Parathyroid adenoma (tissue), 2 donors: ENCODE measurements at regions not wholly inside any gene's neighbourhood (a gene's known extent, or its start where the extent isn't known, plus 50 kb on each side); places are given as distances from the start of the nearest gene placed in this dataset.

Experiments used
- H2AFZ ChIP-seq: fragments of 300-600 bp; sonication (generic); one replicate; pipeline ENCODE4 v1.7.0; 2017; ENCODE audit warnings: antibody characterized with exemption, mild to moderate bottlenecking
- H3K27ac ChIP-seq: fragments of 300-600 bp; sonication (generic); one replicate; pipeline ENCODE4 v1.7.0; 2017
- H3K27me3 ChIP-seq: fragments of 300-600 bp; sonication (generic); one replicate; pipeline ENCODE4 v1.7.0; 2017; ENCODE audit warnings: low read length; ENCODE audit not compliant: control insufficient read depth, insufficient read depth
- H3K36me3 ChIP-seq: fragments of 300-600 bp; sonication (generic); one replicate; pipeline ENCODE4 v1.7.0; 2017; ENCODE audit warnings: low read length; ENCODE audit not compliant: control insufficient read depth, insufficient read depth
- H3K4me1 ChIP-seq: fragments of 300-600 bp; sonication (generic); one replicate; pipeline ENCODE4 v1.7.0; 2017; ENCODE audit warnings: control low read depth
- H3K4me2 ChIP-seq: fragments of 300-600 bp; sonication (generic); one replicate; pipeline ENCODE4 v1.7.0; 2017; ENCODE audit warnings: low read length
- H3K4me3 ChIP-seq: fragments of 300-600 bp; sonication (generic); one replicate; pipeline ENCODE4 v1.7.0; 2017; ENCODE audit warnings: low read depth, low read length
- H3K79me2 ChIP-seq: fragments of 300-600 bp; sonication (generic); one replicate; pipeline ENCODE4 v1.7.0; 2017; ENCODE audit warnings: control low read depth
- H3K9ac ChIP-seq: fragments of 300-600 bp; sonication (generic); one replicate; pipeline ENCODE4 v1.7.0; 2017; ENCODE audit warnings: mild to moderate bottlenecking
- H3K9me3 ChIP-seq: fragments of 300-600 bp; sonication (generic); one replicate; pipeline ENCODE4 v1.7.0; 2017; ENCODE audit warnings: low read length; ENCODE audit not compliant: control insufficient read depth
- TF ChIP-seq, protein P1 (sequence below): fragments of 300-600 bp; sonication (generic); IDR thresholded peaks from one replicate; pipeline ENCODE4 v1.7.0; 2017; ENCODE audit warnings: antibody characterized with exemption, mild to moderate bottlenecking
- donor health status: primary hyperparathyroidism.

DNA sequence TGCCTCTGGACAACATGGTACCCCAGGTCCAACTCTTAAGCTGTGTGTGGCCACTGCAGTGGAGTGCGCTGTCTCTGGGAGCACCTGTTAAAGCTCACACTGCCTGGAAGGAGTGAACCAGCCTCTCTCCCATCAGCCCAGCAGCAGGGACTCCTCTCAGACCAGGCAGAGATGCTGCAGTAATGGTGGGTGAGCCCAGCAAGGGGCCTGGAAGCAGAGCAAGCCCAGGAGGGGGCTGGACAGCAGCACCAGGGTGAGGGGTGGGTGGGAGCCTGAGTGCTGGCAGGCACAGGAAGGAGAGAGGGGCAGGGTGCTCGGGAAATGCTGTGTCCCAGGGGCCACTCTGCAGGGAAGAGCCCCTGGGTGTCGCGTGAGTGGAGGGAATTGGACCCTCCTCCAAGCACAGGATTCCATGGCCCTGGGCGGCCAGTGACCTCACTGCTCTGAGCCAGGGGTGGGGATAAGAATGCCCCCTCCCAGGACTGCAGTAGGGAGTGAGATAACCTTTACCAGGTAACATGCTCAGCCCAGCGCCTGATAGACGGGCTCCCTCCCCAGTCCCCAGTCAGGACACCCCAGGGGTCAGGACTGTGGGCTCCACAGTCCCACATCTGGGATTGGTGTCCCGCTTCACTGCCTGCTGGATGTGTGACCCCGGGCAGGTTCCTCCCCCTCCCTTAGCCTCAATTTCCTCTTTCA is 313.1 kb downstream of the MATN1 start:
- H3K27me3 ChIP-seq: peaks cover 4% of the 10 kb centered on the region
- no peak overlapping the region for H3K4me3 ChIP-seq
- H2AFZ ChIP-seq: no peak overlapping the region
- H3K79me2 ChIP-seq: no peaks in the 10 kb centered on the region
- H3K4me2 ChIP-seq: no peak overlapping the region
- H3K36me3 ChIP-seq: no peaks in the 10 kb centered on the region
- TF ChIP-seq, protein P1, sequence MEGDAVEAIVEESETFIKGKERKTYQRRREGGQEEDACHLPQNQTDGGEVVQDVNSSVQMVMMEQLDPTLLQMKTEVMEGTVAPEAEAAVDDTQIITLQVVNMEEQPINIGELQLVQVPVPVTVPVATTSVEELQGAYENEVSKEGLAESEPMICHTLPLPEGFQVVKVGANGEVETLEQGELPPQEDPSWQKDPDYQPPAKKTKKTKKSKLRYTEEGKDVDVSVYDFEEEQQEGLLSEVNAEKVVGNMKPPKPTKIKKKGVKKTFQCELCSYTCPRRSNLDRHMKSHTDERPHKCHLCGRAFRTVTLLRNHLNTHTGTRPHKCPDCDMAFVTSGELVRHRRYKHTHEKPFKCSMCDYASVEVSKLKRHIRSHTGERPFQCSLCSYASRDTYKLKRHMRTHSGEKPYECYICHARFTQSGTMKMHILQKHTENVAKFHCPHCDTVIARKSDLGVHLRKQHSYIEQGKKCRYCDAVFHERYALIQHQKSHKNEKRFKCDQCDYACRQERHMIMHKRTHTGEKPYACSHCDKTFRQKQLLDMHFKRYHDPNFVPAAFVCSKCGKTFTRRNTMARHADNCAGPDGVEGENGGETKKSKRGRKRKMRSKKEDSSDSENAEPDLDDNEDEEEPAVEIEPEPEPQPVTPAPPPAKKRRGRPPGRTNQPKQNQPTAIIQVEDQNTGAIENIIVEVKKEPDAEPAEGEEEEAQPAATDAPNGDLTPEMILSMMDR: no peak
- no peak overlapping the region for H3K9ac ChIP-seq
- no peak overlapping the region for H3K27ac ChIP-seq
- no peaks in the 10 kb centered on the region for H3K4me1 ChIP-seq
- no peaks in the 10 kb centered on the region for H3K9me3 ChIP-seq

DNA sequence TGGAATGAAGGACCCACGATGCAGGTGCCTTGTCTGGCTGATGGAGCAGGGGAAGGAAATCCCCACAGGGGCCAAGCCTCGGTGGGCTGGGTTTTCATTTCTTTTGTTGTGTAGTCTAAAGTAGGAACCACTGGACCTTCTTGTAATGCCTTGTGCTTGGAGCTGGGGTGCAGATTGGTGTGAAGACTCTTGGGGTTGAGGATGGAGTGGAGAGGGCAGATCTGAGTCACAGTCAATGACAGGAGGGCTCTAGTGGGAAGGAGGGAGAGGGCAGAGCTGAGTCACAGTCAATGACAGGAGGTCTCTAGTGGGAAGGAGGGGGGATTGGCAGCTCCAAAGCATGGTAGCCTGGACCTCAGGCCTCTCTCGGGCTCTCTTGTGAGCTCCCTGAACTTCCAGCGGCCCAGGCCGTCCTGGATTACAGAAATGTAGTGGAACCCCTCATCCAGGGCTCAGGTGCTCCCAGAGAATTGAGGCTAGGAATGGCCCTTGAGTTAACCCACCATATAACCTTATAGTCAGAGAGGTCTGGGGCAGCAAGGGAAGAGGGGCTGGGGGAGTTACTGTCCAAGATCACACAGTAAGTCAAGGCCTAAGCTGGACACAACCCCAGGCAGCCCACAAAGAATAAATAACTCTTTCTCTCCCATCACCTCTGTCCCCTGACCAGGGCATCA is 313.8 kb downstream of the MATN1 start:
- Histone ChIP-seq H3K79me2 (no peaks in the 10 kb centered on the region), H3K9ac (no peak overlapping the region), H3K27me3 (peaks cover 4% of the 10 kb centered on the region), H3K4me1 (no peaks in the 10 kb centered on the region), H3K9me3 (no peaks in the 10 kb centered on the region), H3K4me3 (no peak overlapping the region), H3K4me2 (no peak overlapping the region), H2AFZ (no peak overlapping the region), H3K36me3 (no peaks in the 10 kb centered on the region), H3K27ac (no peak overlapping the region)
- TF ChIP-seq, protein P1: no peak

DNA sequence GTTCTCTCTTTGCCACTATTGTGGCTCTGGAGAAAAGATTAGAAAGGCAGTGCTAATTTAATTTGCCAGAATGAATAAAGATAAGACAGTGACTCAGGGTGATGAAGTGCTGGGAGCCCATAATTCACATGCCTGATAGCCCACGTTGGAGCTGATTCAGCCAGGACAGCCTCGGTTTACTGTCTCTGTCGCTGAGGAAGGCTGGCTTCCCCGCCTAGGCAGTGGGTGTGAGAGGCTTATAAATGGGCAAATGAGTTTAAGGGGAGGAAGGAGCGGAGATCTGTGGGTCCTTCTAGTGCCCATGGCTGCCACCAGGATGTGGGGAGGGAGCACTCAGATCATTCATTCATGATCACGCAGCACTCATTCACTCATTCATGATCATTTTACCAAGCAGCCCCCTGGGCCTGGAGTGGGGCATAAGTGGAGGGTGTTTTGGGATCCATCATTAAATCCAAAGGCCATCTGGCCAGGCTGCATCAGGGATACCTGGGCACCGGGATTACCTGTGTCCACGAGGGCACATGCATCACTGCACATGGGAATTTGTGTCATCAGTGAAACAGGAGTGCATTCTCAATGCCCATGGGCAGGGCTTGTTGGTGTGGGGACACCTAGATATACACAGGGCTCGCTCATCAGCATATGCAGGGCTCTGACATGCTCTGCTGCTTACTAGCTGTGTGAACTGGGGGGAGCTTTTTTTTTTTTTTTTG is 315.4 kb downstream of the MATN1 start:
- Histone ChIP-seq H3K4me3 (no peak overlapping the region), H2AFZ (no peak overlapping the region), H3K27me3 (peaks cover 4% of the 10 kb centered on the region), H3K9ac (no peak overlapping the region), H3K4me1 (no peaks in the 10 kb centered on the region), H3K36me3 (no peaks in the 10 kb centered on the region), H3K4me2 (no peak overlapping the region), H3K79me2 (no peaks in the 10 kb centered on the region), H3K27ac (no peak overlapping the region), H3K9me3 (no peaks in the 10 kb centered on the region)
- TF ChIP-seq, protein P1: no peak

DNA sequence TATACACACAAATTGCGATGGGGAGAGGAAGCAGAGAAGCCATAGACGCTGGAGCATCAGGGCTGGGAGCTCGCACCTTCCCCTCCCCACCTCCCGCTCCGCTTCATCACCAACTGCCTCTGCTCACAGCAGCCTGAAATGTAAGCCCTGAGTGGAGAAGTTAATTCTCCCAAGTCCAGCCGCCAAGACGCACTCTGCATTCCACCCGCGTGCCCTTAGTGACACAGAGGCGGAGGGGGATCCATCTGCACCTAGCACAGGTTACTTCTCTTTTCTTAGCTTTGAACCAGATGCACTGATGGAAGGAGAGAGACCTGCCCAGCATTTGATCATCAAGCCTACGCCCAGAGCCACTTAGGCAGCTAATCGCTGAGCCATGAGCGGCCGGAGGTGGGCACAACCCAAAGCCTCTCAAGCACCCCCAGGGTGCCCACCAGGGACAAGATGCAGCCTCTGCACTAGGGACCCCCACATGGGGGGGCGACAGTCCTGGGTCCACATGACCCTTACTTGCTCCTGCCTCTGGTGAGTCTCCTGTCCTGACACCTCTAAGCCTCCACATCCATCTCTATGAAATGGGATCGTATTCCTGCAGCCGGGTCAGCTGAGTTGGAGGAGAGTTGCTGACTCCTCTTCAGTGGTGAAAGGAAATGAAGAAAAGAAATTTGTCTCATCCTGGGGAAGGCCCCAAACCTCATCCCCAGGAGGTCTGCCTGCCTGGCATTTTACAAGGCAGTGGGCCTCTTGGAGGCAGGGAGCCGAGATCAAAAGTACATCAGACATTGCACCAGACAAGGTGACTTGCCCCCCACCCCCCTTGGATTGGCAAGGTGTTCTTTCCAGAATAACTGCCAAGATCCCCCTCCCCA is 316.2 kb downstream of the MATN1 start:
- H3K27ac ChIP-seq: no peak overlapping the region
- H3K9me3 ChIP-seq: no peaks in the 10 kb centered on the region
- H3K9ac ChIP-seq: no peak overlapping the region
- H3K4me1 ChIP-seq: no peaks in the 10 kb centered on the region
- H3K36me3 ChIP-seq: no peaks in the 10 kb centered on the region
- no peaks in the 10 kb centered on the region for H3K79me2 ChIP-seq
- peaks cover 4% of the 10 kb centered on the region for H3K27me3 ChIP-seq
- H3K4me3 ChIP-seq: no peak overlapping the region
- TF ChIP-seq, protein P1: no peak
- H2AFZ ChIP-seq: no peak overlapping the region
- H3K4me2 ChIP-seq: no peak overlapping the region
